ENCODE measurements at regions not wholly inside any gene's neighbourhood (a gene's known extent, or its start where the extent isn't known, plus 50 kb on each side); places are given as distances from the start of the nearest gene placed in this dataset.

DNA sequence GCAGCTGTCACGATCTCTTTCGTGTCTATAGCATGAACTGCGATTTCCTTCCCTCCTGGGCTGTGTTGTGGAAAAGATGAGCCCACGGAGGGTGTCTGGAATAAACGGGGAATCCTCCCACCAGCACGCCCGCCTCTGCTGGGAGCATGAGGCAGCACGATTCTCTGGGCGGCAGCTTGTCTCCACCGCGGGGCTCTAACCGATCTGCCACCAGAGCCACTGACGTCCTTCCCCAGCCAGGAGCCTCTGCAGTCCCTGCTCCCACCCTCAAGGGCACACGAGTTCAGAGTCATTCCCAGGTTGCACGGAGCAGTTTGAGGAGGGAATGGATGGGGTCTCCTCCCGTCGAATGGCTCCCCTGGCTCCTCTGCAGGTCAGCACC lies 197.6 kb downstream of the DLL1 start:
- no peak for ATAC-seq
- Histone ChIP-seq H3K27me3 (peaks cover 0 to 7% (median 0%) of the 10 kb centered on the region in 9 donors), H3K27ac (no peak overlapping the region), H3K4me3 (no peak overlapping the region), H3K9me3 (no peaks in the 10 kb centered on the region), H3K4me1 (peaks cover 0 to 41% (median 25%) of the 10 kb centered on the region in 12 donors), H3K36me3 (no peaks in the 10 kb centered on the region)
- WGBS, 4 donors, result 76 to 87% (median 83%) methylated on average over 17 of the region's 17 CpGs
- intact Hi-C loops (cut with DNase I), result no loop called here
- DNase-seq, result peak in 2 of 5 donors; percentile 4 to 26
- TF ChIP-seq, protein P1, sequence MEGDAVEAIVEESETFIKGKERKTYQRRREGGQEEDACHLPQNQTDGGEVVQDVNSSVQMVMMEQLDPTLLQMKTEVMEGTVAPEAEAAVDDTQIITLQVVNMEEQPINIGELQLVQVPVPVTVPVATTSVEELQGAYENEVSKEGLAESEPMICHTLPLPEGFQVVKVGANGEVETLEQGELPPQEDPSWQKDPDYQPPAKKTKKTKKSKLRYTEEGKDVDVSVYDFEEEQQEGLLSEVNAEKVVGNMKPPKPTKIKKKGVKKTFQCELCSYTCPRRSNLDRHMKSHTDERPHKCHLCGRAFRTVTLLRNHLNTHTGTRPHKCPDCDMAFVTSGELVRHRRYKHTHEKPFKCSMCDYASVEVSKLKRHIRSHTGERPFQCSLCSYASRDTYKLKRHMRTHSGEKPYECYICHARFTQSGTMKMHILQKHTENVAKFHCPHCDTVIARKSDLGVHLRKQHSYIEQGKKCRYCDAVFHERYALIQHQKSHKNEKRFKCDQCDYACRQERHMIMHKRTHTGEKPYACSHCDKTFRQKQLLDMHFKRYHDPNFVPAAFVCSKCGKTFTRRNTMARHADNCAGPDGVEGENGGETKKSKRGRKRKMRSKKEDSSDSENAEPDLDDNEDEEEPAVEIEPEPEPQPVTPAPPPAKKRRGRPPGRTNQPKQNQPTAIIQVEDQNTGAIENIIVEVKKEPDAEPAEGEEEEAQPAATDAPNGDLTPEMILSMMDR (IDR thresholded peaks at IDR 0.05), result no peak
- TF ChIP-seq POLR2A (IDR thresholded peaks at IDR 0.05), result no peak

DNA sequence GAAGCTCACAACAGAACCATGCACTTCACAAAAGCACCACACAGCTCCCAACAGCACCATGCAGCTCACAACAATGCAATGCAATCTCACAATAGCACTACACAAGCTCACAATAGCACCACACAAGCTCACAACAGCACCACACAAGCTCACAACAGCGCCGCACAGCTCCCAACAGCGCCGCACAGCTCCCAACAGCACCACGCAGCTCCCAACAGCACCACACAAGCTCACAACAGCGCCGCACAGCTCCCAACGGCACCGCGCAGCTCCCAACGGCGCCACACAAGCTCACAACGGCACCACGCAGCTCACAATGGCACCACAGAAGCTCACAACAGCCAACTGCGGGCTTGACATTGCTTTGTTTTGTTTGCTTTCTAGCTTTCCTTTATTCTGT lies 198.1 kb downstream of the DLL1 start:
- DNase-seq (peak in 1 of 5 donors; percentile 2), ATAC-seq (no peak)
- Histone ChIP-seq H3K4me3 (no peak overlapping the region), H3K36me3 (no peaks in the 10 kb centered on the region), H3K27me3 (peaks cover 0 to 7% (median 0%) of the 10 kb centered on the region in 9 donors), H3K9me3 (no peaks in the 10 kb centered on the region), H3K27ac (no peak overlapping the region), H3K4me1 (peaks cover 0 to 41% (median 26%) of the 10 kb centered on the region in 12 donors)
- TF ChIP-seq, protein P1 (IDR thresholded peaks at IDR 0.05), result no peak
- no peak for TF ChIP-seq POLR2A (IDR thresholded peaks at IDR 0.05)
- intact Hi-C loops (cut with DNase I), result no loop called here
- WGBS, 4 donors, result 72 to 79% (median 77%) methylated on average over 15 of the region's 15 CpGs

DNA sequence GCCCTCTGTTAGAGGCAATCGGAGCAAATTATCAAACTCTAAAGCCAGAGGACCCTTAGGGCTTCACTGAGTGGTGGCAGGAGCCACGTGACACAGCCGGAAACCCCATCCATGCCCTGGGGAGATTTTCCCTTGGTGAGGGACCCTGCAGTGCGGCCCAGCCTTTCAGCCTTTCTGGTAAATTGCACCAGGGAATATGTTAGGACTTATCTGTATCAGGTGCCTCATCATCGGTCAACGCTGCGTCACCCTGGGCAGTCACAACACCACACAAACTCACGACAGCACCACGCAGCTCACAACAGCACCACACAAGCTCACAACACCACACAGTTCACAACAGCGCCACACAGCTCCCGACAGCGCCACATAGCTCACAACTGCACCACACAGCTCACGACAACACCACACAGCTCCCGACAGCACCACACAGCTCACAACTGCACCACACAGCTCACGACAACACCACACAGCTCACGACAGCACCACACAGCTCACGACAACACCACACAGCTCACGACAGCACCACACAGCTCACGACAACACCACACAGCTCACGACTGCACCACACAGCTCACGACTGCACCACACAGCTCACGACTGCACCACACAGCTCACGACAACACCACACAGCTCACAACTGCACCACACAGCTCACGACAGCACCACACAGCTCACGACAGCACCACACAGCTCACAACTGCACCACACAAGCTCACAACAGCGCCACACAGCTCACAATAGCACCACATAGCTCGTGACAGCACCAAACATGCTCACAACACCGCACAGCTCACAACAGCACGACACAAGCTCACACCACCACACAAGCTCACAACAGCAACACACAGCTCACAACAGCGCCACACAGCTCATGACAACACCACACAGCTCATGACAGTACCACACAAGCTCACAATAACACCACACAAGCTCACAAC lies 199.0 kb downstream of the DLL1 start:
- DNase-seq (peak in 3 of 5 donors; percentile 2 to 22 (median 10)), ATAC-seq (no peak)
- H3K36me3 ChIP-seq, result no peaks in the 10 kb centered on the region
- H3K27ac ChIP-seq, result no peak overlapping the region
- no peaks in the 10 kb centered on the region for H3K9me3 ChIP-seq
- H3K4me1 ChIP-seq, result peaks cover 0 to 33% (median 20%) of the 10 kb centered on the region in 12 donors
- WGBS, 4 donors, result 94% methylated on average over 27 to 30 of the region's 30 CpGs
- TF ChIP-seq, protein P1 (IDR thresholded peaks at IDR 0.05), result no peak
- no peak for TF ChIP-seq POLR2A (IDR thresholded peaks at IDR 0.05)
- no peak overlapping the region for H3K4me3 ChIP-seq
- peaks cover 0 to 3% (median 0%) of the 10 kb centered on the region in 9 donors for H3K27me3 ChIP-seq
- intact Hi-C loops (cut with DNase I), result no loop called here

DNA sequence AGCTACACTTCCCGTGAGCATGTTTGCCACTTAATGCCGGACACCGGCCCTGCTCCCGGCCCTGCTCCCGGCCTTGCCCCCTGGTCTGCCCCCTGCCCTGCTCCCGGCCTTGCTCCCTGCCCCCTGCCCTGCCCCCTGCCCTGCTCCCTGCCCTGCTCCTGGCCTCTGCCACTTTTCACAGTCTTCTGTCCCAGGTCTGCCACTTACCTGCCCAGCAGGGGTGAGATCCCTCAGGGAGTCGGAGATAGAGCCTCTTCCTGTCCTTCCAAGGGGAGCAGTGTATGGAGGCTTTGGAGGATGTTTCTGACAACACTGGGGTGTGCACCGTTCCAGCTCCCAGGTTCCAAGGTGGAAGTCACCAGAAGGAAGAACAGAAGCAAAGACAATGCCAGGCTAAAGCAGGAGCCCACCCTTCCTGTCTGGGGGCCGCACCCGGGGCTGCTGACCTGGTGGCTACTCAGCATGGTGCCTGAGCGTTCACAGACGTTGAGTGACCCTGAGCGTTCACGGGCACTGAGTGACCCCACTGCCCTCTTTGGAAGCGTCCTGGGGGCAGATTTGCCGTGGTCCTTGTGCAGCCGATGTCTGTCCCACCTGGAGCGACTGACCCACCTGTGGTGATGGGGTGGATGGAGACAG lies 199.8 kb downstream of the DLL1 start:
- no peaks in the 10 kb centered on the region for H3K9me3 ChIP-seq
- ATAC-seq (no peak), DNase-seq (peak in 3 of 5 donors; percentile 1 to 52 (median 7))
- peaks cover 0 to 25% (median 12%) of the 10 kb centered on the region in 12 donors for H3K4me1 ChIP-seq
- TF ChIP-seq, protein P1 (IDR thresholded peaks at IDR 0.05), result no peak
- TF ChIP-seq POLR2A (IDR thresholded peaks at IDR 0.05), result no peak
- peaks cover 0 to 2% (median 0%) of the 10 kb centered on the region in 9 donors for H3K27me3 ChIP-seq
- H3K27ac ChIP-seq, result no peak overlapping the region
- H3K4me3 ChIP-seq, result no peak overlapping the region
- intact Hi-C loops (cut with DNase I), result no loop called here
- WGBS, 4 donors, result 80 to 86% (median 84%) methylated on average over 8 to 18 of the region's 18 CpGs
- no peaks in the 10 kb centered on the region for H3K36me3 ChIP-seq
